AG04450 (cell line): ENCODE measurements at regions not wholly inside any gene's neighbourhood (a gene's known extent, or its start where the extent isn't known, plus 50 kb on each side); places are given as distances from the start of the nearest gene placed in this dataset.
"Not testable (repeated sequence)": the region's sequence is repeated elsewhere in the genome, so short reads cannot be mapped to it uniquely, and the experiment has no call there.

ENCODE experiments used
- CTCF ChIA-PET: fragments of 300-600, 350-600 bp; formaldehyde crosslinking; extraction: SDS; loops from one replicate; lab custom pipeline; 2022; ENCODE audit warnings: antibody characterized with exemption, inconsistent platforms; lab: Charles Lee
- POLR2A ChIA-PET: fragments of 350-600 bp; formaldehyde crosslinking; extraction: SDS; loops from one replicate; lab custom pipeline; 2021; ENCODE audit warnings: antibody characterized with exemption, inconsistent platforms; lab: Yijun Ruan, JAX
- DNase-seq: peaks from one replicate; pipeline ENCODE4 v3.0.0-alpha.2; 2011; ENCODE audit warnings: low read depth, low spot score
- H3K27ac ChIP-seq: one replicate; pipeline ENCODE4 v1.5.1; 2012; ENCODE audit warnings: low read depth, low read length, control low read depth
- H3K27me3 ChIP-seq: one replicate; pipeline ENCODE4 v1.6.0; 2012; ENCODE audit warnings: low read length; ENCODE audit not compliant: control insufficient read depth, insufficient read depth
- H3K4me3 ChIP-seq: 2 replicates; pipeline ENCODE4 v1.5.1; 2011; ENCODE audit warnings: mild to moderate bottlenecking, low read depth, low read length, control low read depth
- H3K9me3 ChIP-seq: 2 replicates; pipeline ENCODE4 v1.5.1; 2012; ENCODE audit warnings: low read length; ENCODE audit not compliant: control insufficient read depth, insufficient read depth
- CTCF ChIP-seq: IDR thresholded peaks from 2 replicates; pipeline ENCODE4 v1.5.1; 2011; ENCODE audit warnings: low read depth, low read length, control low read depth, inconsistent platforms

GRCh38 chr1:229736376-229736775 is 110.3 kb downstream of the URB2 start:
- TF ChIP-seq CTCF: no peak
- CTCF ChIA-PET: no interaction called here
- Histone ChIP-seq H3K27ac (no peak overlapping the region), H3K9me3 (no peaks in the 10 kb centered on the region), H3K27me3 (no peaks in the 10 kb centered on the region), H3K4me3 (no peak overlapping the region)
- DNase-seq: no peak
- POLR2A ChIA-PET: no interaction called here

- H3K9me3 ChIP-seq, H3K27me3 ChIP-seq, H3K4me3 ChIP-seq, DNase-seq, H3K27ac ChIP-seq, CTCF ChIA-PET, POLR2A ChIA-PET: not testable (repeated sequence)
Observed at GRCh38 chr1:229742614-229743013, 116.6 kb downstream of the URB2 start.

- no peak for DNase-seq
- H3K27ac ChIP-seq: no peak overlapping the region
- H3K27me3 ChIP-seq: no peaks in the 10 kb centered on the region
- TF ChIP-seq CTCF: no peak
- ChIA-PET POLR2A (no interaction called here), CTCF (no interaction called here)
- H3K4me3 ChIP-seq: no peak overlapping the region
- H3K9me3 ChIP-seq: no peaks in the 10 kb centered on the region
Observed at GRCh38 chr1:229749992-229750391, 123.9 kb downstream of the URB2 start.

GRCh38 chr1:229751610-229752009 is 125.6 kb downstream of the URB2 start:
- ChIA-PET CTCF (no interaction called here), POLR2A (no interaction called here)
- no peaks in the 10 kb centered on the region for H3K27me3 ChIP-seq
- H3K9me3 ChIP-seq: no peaks in the 10 kb centered on the region
- TF ChIP-seq CTCF: no peak
- no peak overlapping the region for H3K4me3 ChIP-seq
- DNase-seq: no peak
- H3K27ac ChIP-seq: no peak overlapping the region

- no peaks in the 10 kb centered on the region for H3K27me3 ChIP-seq
- ChIA-PET POLR2A (no interaction called here), CTCF (no interaction called here)
- no peak for TF ChIP-seq CTCF
- H3K27ac ChIP-seq: no peak overlapping the region
- no peaks in the 10 kb centered on the region for H3K9me3 ChIP-seq
- no peak overlapping the region for H3K4me3 ChIP-seq
- DNase-seq: no peak
Observed at GRCh38 chr1:229752679-229753078, 126.6 kb downstream of the URB2 start.
